IMR-90 (cell line): ENCODE measurements at regions not wholly inside any gene's neighbourhood (a gene's known extent, or its start where the extent isn't known, plus 50 kb on each side); places are given as distances from the start of the nearest gene placed in this dataset.

ENCODE experiments used
- ATAC-seq: fragments of 200-7000 bp; cut with Tn5 transposase; 2 replicates; pipeline ENCODE4 v1.9.1; 2020; ENCODE audit warnings: low read depth, mild to moderate bottlenecking, moderate library complexity
- BruUV-seq: library from RNA; stranded (reverse); fragments of 400-500 nt; replicated peaks from 2 replicates; lab custom pipeline; 2021; lab: Mats Ljungman, UMichigan
- CTCF ChIA-PET: fragments of 300-600 bp; formaldehyde crosslinking; extraction: SDS; loops from one replicate; lab custom pipeline; 2021; ENCODE audit warnings: antibody characterized with exemption; lab: Yijun Ruan, JAX
- POLR2A ChIA-PET: fragments of 300-600 bp; sonication (Branson Sonifier 250); formaldehyde crosslinking; loops from one replicate; lab custom pipeline; 2022; ENCODE audit warnings: antibody characterized with exemption; ENCODE audit not compliant: unreplicated experiment; lab: Charles Lee
- DNase-seq: peaks from one replicate; pipeline ENCODE4 v3.0.0; 2013
- H2AFZ ChIP-seq: replicated peaks from 2 replicates; pipeline ENCODE3; 2013; ENCODE audit warnings: low read length, mild to moderate bottlenecking; ENCODE audit not compliant: poor library complexity
- H2AK5ac ChIP-seq: 2 replicates; pipeline ENCODE4 v1.6.1; 2013; ENCODE audit warnings: low read depth, low read length, inconsistent platforms
- H2AK9ac ChIP-seq: replicated peaks from 2 replicates; pipeline ENCODE3; 2013; ENCODE audit warnings: mild to moderate bottlenecking, low read depth, low read length, moderate library complexity; ENCODE audit not compliant: poor library complexity
- H2BK120ac ChIP-seq: 2 replicates; pipeline ENCODE4 v1.6.1; 2013; ENCODE audit warnings: low read depth, low read length, inconsistent platforms
- H2BK15ac ChIP-seq: 3 replicates; pipeline ENCODE4 v1.6.1; 2013; ENCODE audit warnings: low read depth, low read length, inconsistent platforms
- H2BK20ac ChIP-seq: 2 replicates; pipeline ENCODE4 v1.6.1; 2013; ENCODE audit warnings: low read depth, mild to moderate bottlenecking, inconsistent platforms, low read length, moderate library complexity
- H2BK5ac ChIP-seq: 2 replicates; pipeline ENCODE4 v1.6.1; 2013; ENCODE audit warnings: mild to moderate bottlenecking, low read depth, low read length, inconsistent platforms; ENCODE audit not compliant: poor library complexity, severe bottlenecking
- H3K14ac ChIP-seq: replicated peaks from 2 replicates; pipeline ENCODE4 v1.6.1; 2013; ENCODE audit warnings: low read depth, low read length, inconsistent platforms
- H3K18ac ChIP-seq: 2 replicates; pipeline ENCODE4 v1.6.1; 2013; ENCODE audit warnings: low read depth, low read length, control low read depth
- H3K23ac ChIP-seq: 2 replicates; pipeline ENCODE4 v1.6.1; 2013; ENCODE audit warnings: low read depth, low read length, inconsistent platforms
- H3K27ac ChIP-seq: 2 replicates; pipeline ENCODE4 v1.5.1; 2013; ENCODE audit warnings: mild to moderate bottlenecking, control low read depth, low read length; ENCODE audit not compliant: insufficient read depth
- H3K27me3 ChIP-seq: 2 replicates; pipeline ENCODE4 v1.6.1; 2013; ENCODE audit warnings: low read length; ENCODE audit not compliant: control insufficient read depth, insufficient read depth
- H3K36me3 ChIP-seq: 2 replicates; pipeline ENCODE4 v1.6.1; 2013; ENCODE audit warnings: low read length, mixed read lengths; ENCODE audit not compliant: control insufficient read depth, insufficient read depth
- H3K4ac ChIP-seq: 2 replicates; pipeline ENCODE4 v1.6.1; 2013; ENCODE audit warnings: low read depth, low read length, inconsistent platforms
- H3K4me1 ChIP-seq: 2 replicates; pipeline ENCODE4 v1.6.1; 2013; ENCODE audit warnings: low read length, mixed read lengths; ENCODE audit not compliant: control insufficient read depth, insufficient read depth
- H3K4me2 ChIP-seq: 2 replicates; pipeline ENCODE4 v1.6.1; 2013; ENCODE audit warnings: low read depth, mild to moderate bottlenecking, control low read depth, low read length, moderate library complexity
- H3K4me3 ChIP-seq: 2 replicates; pipeline ENCODE4 v1.5.1; 2013; ENCODE audit warnings: low read depth, mild to moderate bottlenecking, control low read depth, low read length, moderate library complexity; ENCODE audit not compliant: insufficient read depth
- H3K56ac ChIP-seq: 2 replicates; pipeline ENCODE4 v1.6.1; 2013; ENCODE audit warnings: low read length, inconsistent platforms; ENCODE audit not compliant: insufficient read depth; ENCODE audit errors: extremely low read depth
- H3K79me1 ChIP-seq, 2 experiments: 2 replicates each; pipeline ENCODE4 v1.6.1; 2013; ENCODE audit warnings: low read length in 2 of 2, inconsistent platforms in 1 of 2, low read depth in 1 of 2
- H3K9ac ChIP-seq: 2 replicates; pipeline ENCODE4 v1.6.1; 2013; ENCODE audit warnings: low read depth, low read length, control low read depth
- H3K9me1 ChIP-seq: 2 replicates; pipeline ENCODE4 v1.6.1; 2013; ENCODE audit warnings: low read length, inconsistent platforms; ENCODE audit not compliant: insufficient read depth
- H3K9me3 ChIP-seq: 2 replicates; pipeline ENCODE4 v1.6.1; 2013; ENCODE audit warnings: low read length; ENCODE audit not compliant: control insufficient read depth, insufficient read depth
- H4K20me1 ChIP-seq: 2 replicates; pipeline ENCODE4 v1.6.1; 2013; ENCODE audit warnings: low read length, inconsistent platforms; ENCODE audit not compliant: insufficient read depth
- H4K5ac ChIP-seq: 2 replicates; pipeline ENCODE4 v1.6.1; 2013; ENCODE audit warnings: mild to moderate bottlenecking, low read depth, low read length, control low read depth
- H4K8ac ChIP-seq, 2 experiments: 2 replicates each; pipeline ENCODE4 v1.6.1; 2013; ENCODE audit warnings: low read depth in 2 of 2, low read length in 2 of 2, control low read depth in 1 of 2, inconsistent platforms in 1 of 2
- H4K91ac ChIP-seq: 2 replicates; pipeline ENCODE4 v1.6.1; 2013; ENCODE audit warnings: low read depth, low read length, inconsistent platforms; ENCODE audit not compliant: insufficient read depth
- FOS ChIP-seq: fragments of 150-350 bp; IDR thresholded peaks from 2 replicates; pipeline ENCODE4 v1.6.1; 2016; ENCODE audit warnings: low read depth, low read length
- WGBS, 2 experiments: methylation state at CpG; one replicate each; pipeline versions ENCODE4 v1.1.5 to v1.1.7; 2013; ENCODE audit warnings: missing lambda C conversion rate in 2 of 2; ENCODE audit not compliant: insufficient read length in 1 of 2; ENCODE audit errors: extremely low coverage in 2 of 2; 5-methylcytosine and 5-hydroxymethylcytosine counted together
- dilution Hi-C: fragments of 300-500 bp; cut with HindIII; formaldehyde crosslinking; loops from one replicate; pipeline ENCODE4 v1.14.3; 2018; ENCODE audit warnings: low sequenced_read_pairs; ENCODE audit not compliant: unreplicated experiment
- in situ Hi-C: fragments of 300-500 bp; cut with MboI; formaldehyde crosslinking; loops from 3 replicates; pipeline ENCODE4 v1.14.3; 2019; ENCODE audit warnings: low sequenced_read_pairs, inconsistent platforms, mixed read lengths
- intact Hi-C: fragments of 100-400 bp; cut with micrococcal nuclease; formaldehyde crosslinking; loops from 2 replicates; pipeline ENCODE4 v1.10.0; 2022

GRCh38 chr12:127245437-127245836 is 1021.5 kb upstream of the TMEM132C start:
- intact Hi-C loops = no loop called here
- H4K20me1 ChIP-seq = no peaks in the 10 kb centered on the region
- no peak overlapping the region for H3K18ac ChIP-seq
- H4K5ac ChIP-seq = no peak overlapping the region
- peak; percentile 59 for DNase-seq
- ATAC-seq = no peak
- no peak overlapping the region for H4K8ac ChIP-seq
- no peak overlapping the region for H3K27ac ChIP-seq
- POLR2A ChIA-PET = no interaction called here
- H3K4ac ChIP-seq = no peak overlapping the region
- TF ChIP-seq FOS = no peak
- H3K79me1 ChIP-seq = no peaks in the 10 kb centered on the region
- no peak overlapping the region for H3K23ac ChIP-seq
- no CpG with 5 or more reads among the region's 2 CpGs for WGBS, 2 experiments
- CTCF ChIA-PET = no interaction called here
- no peak overlapping the region for H3K56ac ChIP-seq
- H3K9me1 ChIP-seq = no peaks in the 10 kb centered on the region
- H2BK15ac ChIP-seq = no peak overlapping the region
- peaks cover 2% of the 10 kb centered on the region; the same call in 1 of the 2 replicates for H3K9me3 ChIP-seq
- no peak overlapping the region for H3K14ac ChIP-seq
- no peaks in the 10 kb centered on the region for H3K27me3 ChIP-seq
- H3K4me2 ChIP-seq = no peak overlapping the region
- no peaks in the 10 kb centered on the region for H3K36me3 ChIP-seq
- in situ Hi-C loops = no loop called here
- dilution Hi-C loops = no loop called here
- no peak overlapping the region for H2AK5ac ChIP-seq
- H2BK120ac ChIP-seq = no peak overlapping the region
- H4K91ac ChIP-seq = no peak overlapping the region
- no peaks in the 10 kb centered on the region for H3K4me1 ChIP-seq
- no peak overlapping the region for H2BK20ac ChIP-seq
- peak overlapping the region; percentile 32 for H2BK5ac ChIP-seq
- no peak overlapping the region for H3K9ac ChIP-seq
- BruUV-seq = no TSS peak
- H2AK9ac ChIP-seq = no peak overlapping the region
- no peak overlapping the region for H2AFZ ChIP-seq
- H3K4me3 ChIP-seq = no peak overlapping the region
